ENCODE measurements at regions not wholly inside any gene's neighbourhood (a gene's known extent, or its start where the extent isn't known, plus 50 kb on each side); places are given as distances from the start of the nearest gene placed in this dataset.

GRCh38 chr6:48584846-48585245, 473.8 kb upstream of the PTCHD4 start:
- DNase-seq (no peak), ATAC-seq (no peak)
- H4K20me1 ChIP-seq (ENCODE audit: low read length), result no peaks in the 10 kb centered on the region
- H2AFZ ChIP-seq (ENCODE audit: low read length), result peak overlapping the region; percentile 35; the same call in 1 of the 2 replicates
- intact Hi-C loops (cut with micrococcal nuclease), result no loop called here
- H3K4me3 ChIP-seq (ENCODE audit: low read length), result no peak overlapping the region
- no peaks in the 10 kb centered on the region for H3K9me2 ChIP-seq (replicated peaks; ENCODE audit: low read length)
- H3K4me2 ChIP-seq (ENCODE audit: low read length), result no peak overlapping the region
- H3F3A ChIP-seq (ENCODE audit: low read length, unreplicated experiment), result no peaks in the 10 kb centered on the region
- no peak overlapping the region for H3K27ac ChIP-seq (ENCODE audit: low read length)
- no TSS peak for BruUV-seq (replicated peaks)
- CTCF ChIA-PET, result no interaction called here
- no peak overlapping the region for H3K9ac ChIP-seq (ENCODE audit: low read length)
- TF ChIP-seq EZH2phosphoT487 (IDR thresholded peaks at IDR 0.05; ENCODE audit: borderline replicate concordance, low read length) (no peak), CTCF (conservative IDR thresholded peaks at IDR 0.05; ENCODE audit: low read depth, low read length) (no peak), EZH2 (IDR thresholded peaks at IDR 0.05; ENCODE audit: low read length, unreplicated experiment) (no peak)
- no peaks in the 10 kb centered on the region for H3K79me2 ChIP-seq (ENCODE audit: low read length)
- H3K36me3 ChIP-seq (ENCODE audit: low read depth, low read length), result no peaks in the 10 kb centered on the region
- no peaks in the 10 kb centered on the region for H3K27me3 ChIP-seq (ENCODE audit: low read length)
- no peaks in the 10 kb centered on the region for H3K4me1 ChIP-seq (ENCODE audit: insufficient read depth, low read length)
- H3K9me3 ChIP-seq (ENCODE audit: low read length), result no peaks in the 10 kb centered on the region
- POLR2A ChIA-PET (ENCODE audit: unreplicated experiment), result no interaction called here

GRCh38 chr6:48570656-48571055, 459.7 kb upstream of the PTCHD4 start:
- no peak overlapping the region for H3K4me3 ChIP-seq (ENCODE audit: low read length)
- TF ChIP-seq CTCF (conservative IDR thresholded peaks at IDR 0.05; ENCODE audit: low read depth, low read length), result no peak
- no peak for TF ChIP-seq EZH2phosphoT487 (IDR thresholded peaks at IDR 0.05; ENCODE audit: borderline replicate concordance, low read length)
- no peak for TF ChIP-seq EZH2 (IDR thresholded peaks at IDR 0.05; ENCODE audit: low read length, unreplicated experiment)
- no peaks in the 10 kb centered on the region for H3K79me2 ChIP-seq (ENCODE audit: low read length)
- ATAC-seq, result no peak
- H3K27me3 ChIP-seq (ENCODE audit: low read length), result no peaks in the 10 kb centered on the region
- no peak overlapping the region for H3K4me2 ChIP-seq (ENCODE audit: low read length)
- H3K9me3 ChIP-seq (ENCODE audit: low read length), result no peaks in the 10 kb centered on the region
- intact Hi-C loops (cut with micrococcal nuclease), result no loop called here
- DNase-seq, result no peak
- ChIA-PET POLR2A (ENCODE audit: unreplicated experiment) (no interaction called here), CTCF (no interaction called here)
- no peak overlapping the region for H3K9ac ChIP-seq (ENCODE audit: low read length)
- no TSS peak for BruUV-seq (replicated peaks)
- no peak overlapping the region for H2AFZ ChIP-seq (ENCODE audit: low read length)
- no peaks in the 10 kb centered on the region for H3F3A ChIP-seq (ENCODE audit: low read length, unreplicated experiment)
- no peaks in the 10 kb centered on the region for H4K20me1 ChIP-seq (ENCODE audit: low read length)
- H3K27ac ChIP-seq (ENCODE audit: low read length), result no peak overlapping the region
- peaks cover 10% of the 10 kb centered on the region for H3K4me1 ChIP-seq (ENCODE audit: insufficient read depth, low read length)
- H3K9me2 ChIP-seq (replicated peaks; ENCODE audit: low read length), result no peaks in the 10 kb centered on the region
- no peaks in the 10 kb centered on the region for H3K36me3 ChIP-seq (ENCODE audit: low read depth, low read length)

- Histone ChIP-seq H3K4me1 (ENCODE audit: insufficient read depth, low read length) (peaks cover 10% of the 10 kb centered on the region), H3K4me2 (ENCODE audit: low read length) (no peak overlapping the region), H3K9me2 (replicated peaks; ENCODE audit: low read length) (no peaks in the 10 kb centered on the region), H3K9me3 (ENCODE audit: low read length) (no peaks in the 10 kb centered on the region), H3K9ac (ENCODE audit: low read length) (no peak overlapping the region), H3K27me3 (ENCODE audit: low read length) (no peaks in the 10 kb centered on the region), H4K20me1 (ENCODE audit: low read length) (no peaks in the 10 kb centered on the region), H3K4me3 (ENCODE audit: low read length) (no peak overlapping the region), H3F3A (ENCODE audit: low read length, unreplicated experiment) (no peaks in the 10 kb centered on the region), H3K79me2 (ENCODE audit: low read length) (no peaks in the 10 kb centered on the region), H3K27ac (ENCODE audit: low read length) (no peak overlapping the region), H3K36me3 (ENCODE audit: low read depth, low read length) (no peaks in the 10 kb centered on the region), H2AFZ (ENCODE audit: low read length) (no peak overlapping the region)
- ChIA-PET POLR2A (ENCODE audit: unreplicated experiment) (no interaction called here), CTCF (no interaction called here)
- ATAC-seq, result no peak
- intact Hi-C loops (cut with micrococcal nuclease), result no loop called here
- BruUV-seq (replicated peaks), result no TSS peak
- TF ChIP-seq EZH2 (IDR thresholded peaks at IDR 0.05; ENCODE audit: low read length, unreplicated experiment) (no peak), EZH2phosphoT487 (IDR thresholded peaks at IDR 0.05; ENCODE audit: borderline replicate concordance, low read length) (no peak), CTCF (conservative IDR thresholded peaks at IDR 0.05; ENCODE audit: low read depth, low read length) (no peak)
- no peak for DNase-seq
These were observed 457.9 kb upstream of the PTCHD4 start for GRCh38 chr6:48568856-48569255.

All from PC-3 (cell line).